ENCODE measurements at regions not wholly inside any gene's neighbourhood (a gene's known extent, or its start where the extent isn't known, plus 50 kb on each side); places are given as distances from the start of the nearest gene placed in this dataset.

- Histone ChIP-seq H2AFZ (ENCODE audit: low read length) (no peak overlapping the region), H3K27me3 (ENCODE audit: control insufficient read depth in 3 of 3, insufficient read depth in 3 of 3, low read depth in 1 of 3, low read length in 3 of 3) (no peaks in the 10 kb centered on the region), H3K9me3 (replicated peaks in 1 of 2; ENCODE audit: control insufficient read depth in 2 of 2, insufficient read depth in 1 of 2, low read depth in 1 of 2, low read length in 2 of 2) (peaks cover 0 to 2% of the 10 kb centered on the region in 2 donors), H3K36me3 (replicated peaks in 1 of 2; ENCODE audit: control insufficient read depth in 2 of 2, insufficient read depth in 2 of 2, low read length in 2 of 2) (no peaks in the 10 kb centered on the region), H2BK120ac (ENCODE audit: low read depth, low read length) (no peak overlapping the region), H3K23ac (ENCODE audit: low read depth, low read length, poor library complexity) (no peak overlapping the region), H3K4me2 (ENCODE audit: insufficient read depth, low read length, poor library complexity, severe bottlenecking) (no peak overlapping the region), H4K8ac (ENCODE audit: low read depth, low read length) (no peak overlapping the region), H2BK15ac (ENCODE audit: low read length) (no peak overlapping the region), H3K14ac (ENCODE audit: low read length) (no peak overlapping the region), H2BK5ac (ENCODE audit: low read length) (no peak overlapping the region), H3K79me1 (ENCODE audit: low read depth, low read length) (no peaks in the 10 kb centered on the region), H3K4me3 (ENCODE audit: low read length in 2 of 2) (no peak overlapping the region), H3K18ac (ENCODE audit: low read length) (no peak overlapping the region), H3K9ac (ENCODE audit: low read depth, low read length, poor library complexity) (no peak overlapping the region), H2AK5ac (ENCODE audit: low read depth, low read length) (no peak overlapping the region), H3K4ac (ENCODE audit: low read length) (no peak overlapping the region), H3K4me1 (ENCODE audit: control insufficient read depth in 2 of 2, insufficient read depth in 1 of 2, low read depth in 1 of 2, low read length in 2 of 2) (no peaks in the 10 kb centered on the region), H4K91ac (ENCODE audit: low read depth, low read length, poor library complexity) (no peak overlapping the region), H2BK12ac (ENCODE audit: low read length) (no peak overlapping the region), H3K27ac (replicated peaks; ENCODE audit: low read length) (no peak overlapping the region)
- no peak for DNase-seq (ENCODE audit: low spot score)
- no CpG with 5 or more reads among the region's 1 CpG for WGBS, 2 donors (ENCODE audit: extremely low coverage in 2 of 2, insufficient read length in 2 of 2, insufficient replicate concordance in 1 of 2)
Observed at GRCh38 chr4:177826973-177827372, 384.7 kb upstream of the AGA start.

- H3K18ac ChIP-seq (ENCODE audit: low read length): no peak overlapping the region
- H2BK15ac ChIP-seq (ENCODE audit: low read length): no peak overlapping the region
- H2AFZ ChIP-seq (ENCODE audit: low read length): no peak overlapping the region
- H2AK5ac ChIP-seq (ENCODE audit: low read depth, low read length): no peak overlapping the region
- H4K8ac ChIP-seq (ENCODE audit: low read depth, low read length): no peak overlapping the region
- H3K23ac ChIP-seq (ENCODE audit: low read depth, low read length, poor library complexity): no peak overlapping the region
- DNase-seq (ENCODE audit: low spot score): peak; percentile 0
- H2BK5ac ChIP-seq (ENCODE audit: low read length): no peak overlapping the region
- H3K9ac ChIP-seq (ENCODE audit: low read depth, low read length, poor library complexity): no peak overlapping the region
- no peaks in the 10 kb centered on the region for H3K79me1 ChIP-seq (ENCODE audit: low read depth, low read length)
- H4K91ac ChIP-seq (ENCODE audit: low read depth, low read length, poor library complexity): no peak overlapping the region
- no peaks in the 10 kb centered on the region for H3K36me3 ChIP-seq (replicated peaks in 1 of 2; ENCODE audit: control insufficient read depth in 2 of 2, insufficient read depth in 2 of 2, low read length in 2 of 2)
- WGBS, 2 donors (ENCODE audit: extremely low coverage in 2 of 2, insufficient read length in 2 of 2, insufficient replicate concordance in 1 of 2): no CpG with 5 or more reads among the region's 1 CpG
- H3K4me1 ChIP-seq (ENCODE audit: control insufficient read depth in 2 of 2, insufficient read depth in 1 of 2, low read depth in 1 of 2, low read length in 2 of 2): no peaks in the 10 kb centered on the region
- H3K14ac ChIP-seq (ENCODE audit: low read length): no peak overlapping the region
- no peaks in the 10 kb centered on the region for H3K9me3 ChIP-seq (replicated peaks in 1 of 2; ENCODE audit: control insufficient read depth in 2 of 2, insufficient read depth in 1 of 2, low read depth in 1 of 2, low read length in 2 of 2)
- no peaks in the 10 kb centered on the region for H3K27me3 ChIP-seq (ENCODE audit: control insufficient read depth in 3 of 3, insufficient read depth in 3 of 3, low read depth in 1 of 3, low read length in 3 of 3)
- H3K4me2 ChIP-seq (ENCODE audit: insufficient read depth, low read length, poor library complexity, severe bottlenecking): no peak overlapping the region
- H3K4me3 ChIP-seq (ENCODE audit: low read length in 2 of 2): no peak overlapping the region
- no peak overlapping the region for H2BK12ac ChIP-seq (ENCODE audit: low read length)
- no peak overlapping the region for H2BK120ac ChIP-seq (ENCODE audit: low read depth, low read length)
- no peak overlapping the region for H3K4ac ChIP-seq (ENCODE audit: low read length)
- H3K27ac ChIP-seq (replicated peaks; ENCODE audit: low read length): no peak overlapping the region
Observed at GRCh38 chr4:177841258-177841657, 399.0 kb upstream of the AGA start.

- DNase-seq (ENCODE audit: low spot score): no peak
Observed at GRCh38 chr4:177853229-177853628, 411.0 kb upstream of the AGA start.

GRCh38 chr4:177855507-177856197 is 413.4 kb upstream of the AGA start:
- Histone ChIP-seq H2BK15ac (ENCODE audit: low read length) (no peak overlapping the region), H4K91ac (ENCODE audit: low read depth, low read length, poor library complexity) (no peak overlapping the region), H3K27me3 (ENCODE audit: control insufficient read depth in 3 of 3, insufficient read depth in 3 of 3, low read depth in 1 of 3, low read length in 3 of 3) (no peaks in the 10 kb centered on the region), H3K9me3 (replicated peaks in 1 of 2; ENCODE audit: control insufficient read depth in 2 of 2, insufficient read depth in 1 of 2, low read depth in 1 of 2, low read length in 2 of 2) (no peaks in the 10 kb centered on the region), H2AK5ac (ENCODE audit: low read depth, low read length) (no peak overlapping the region), H3K23ac (ENCODE audit: low read depth, low read length, poor library complexity) (no peak overlapping the region), H3K14ac (ENCODE audit: low read length) (no peak overlapping the region), H3K27ac (replicated peaks; ENCODE audit: low read length) (no peak overlapping the region), H3K79me1 (ENCODE audit: low read depth, low read length) (no peaks in the 10 kb centered on the region), H3K9ac (ENCODE audit: low read depth, low read length, poor library complexity) (no peak overlapping the region), H3K18ac (ENCODE audit: low read length) (no peak overlapping the region), H3K4me2 (ENCODE audit: insufficient read depth, low read length, poor library complexity, severe bottlenecking) (no peak overlapping the region), H2BK5ac (ENCODE audit: low read length) (no peak overlapping the region), H2BK12ac (ENCODE audit: low read length) (no peak overlapping the region), H3K4me1 (ENCODE audit: control insufficient read depth in 2 of 2, insufficient read depth in 1 of 2, low read depth in 1 of 2, low read length in 2 of 2) (no peaks in the 10 kb centered on the region), H4K8ac (ENCODE audit: low read depth, low read length) (no peak overlapping the region), H3K36me3 (replicated peaks in 1 of 2; ENCODE audit: control insufficient read depth in 2 of 2, insufficient read depth in 2 of 2, low read length in 2 of 2) (no peaks in the 10 kb centered on the region), H3K4me3 (ENCODE audit: low read length in 2 of 2) (no peak overlapping the region), H2AFZ (ENCODE audit: low read length) (no peak overlapping the region), H2BK120ac (ENCODE audit: low read depth, low read length) (no peak overlapping the region), H3K4ac (ENCODE audit: low read length) (no peak overlapping the region)
- no peak for DNase-seq (ENCODE audit: low spot score)
- WGBS, 2 donors (ENCODE audit: extremely low coverage in 2 of 2, insufficient read length in 2 of 2, insufficient replicate concordance in 1 of 2): no CpG with 5 or more reads among the region's 5 CpGs

More at GRCh38 chr4:177853229-177853628, 411.0 kb upstream of the AGA start:
- no peak overlapping the region for H3K4me3 ChIP-seq (ENCODE audit: low read length in 2 of 2)
- H3K27me3 ChIP-seq (ENCODE audit: control insufficient read depth in 3 of 3, insufficient read depth in 3 of 3, low read depth in 1 of 3, low read length in 3 of 3): no peaks in the 10 kb centered on the region
- H3K79me1 ChIP-seq (ENCODE audit: low read depth, low read length): no peaks in the 10 kb centered on the region
- no peak overlapping the region for H3K4ac ChIP-seq (ENCODE audit: low read length)
- no peaks in the 10 kb centered on the region for H3K4me1 ChIP-seq (ENCODE audit: control insufficient read depth in 2 of 2, insufficient read depth in 1 of 2, low read depth in 1 of 2, low read length in 2 of 2)
- peaks cover 0 to 2% of the 10 kb centered on the region in 2 donors for H3K9me3 ChIP-seq (replicated peaks in 1 of 2; ENCODE audit: control insufficient read depth in 2 of 2, insufficient read depth in 1 of 2, low read depth in 1 of 2, low read length in 2 of 2)
- no peaks in the 10 kb centered on the region for H3K36me3 ChIP-seq (replicated peaks in 1 of 2; ENCODE audit: control insufficient read depth in 2 of 2, insufficient read depth in 2 of 2, low read length in 2 of 2)
- H4K91ac ChIP-seq (ENCODE audit: low read depth, low read length, poor library complexity): no peak overlapping the region
- H2BK15ac ChIP-seq (ENCODE audit: low read length): no peak overlapping the region
- H3K4me2 ChIP-seq (ENCODE audit: insufficient read depth, low read length, poor library complexity, severe bottlenecking): no peak overlapping the region
- no peak overlapping the region for H2BK5ac ChIP-seq (ENCODE audit: low read length)
- no peak overlapping the region for H3K14ac ChIP-seq (ENCODE audit: low read length)
- no peak overlapping the region for H2AK5ac ChIP-seq (ENCODE audit: low read depth, low read length)
- no peak overlapping the region for H4K8ac ChIP-seq (ENCODE audit: low read depth, low read length)
- no peak overlapping the region for H3K23ac ChIP-seq (ENCODE audit: low read depth, low read length, poor library complexity)
- no peak overlapping the region for H2BK12ac ChIP-seq (ENCODE audit: low read length)
- H2AFZ ChIP-seq (ENCODE audit: low read length): no peak overlapping the region
- no CpG with 5 or more reads among the region's 8 CpGs for WGBS, 2 donors (ENCODE audit: extremely low coverage in 2 of 2, insufficient read length in 2 of 2, insufficient replicate concordance in 1 of 2)
- no peak overlapping the region for H3K27ac ChIP-seq (replicated peaks; ENCODE audit: low read length)
- H2BK120ac ChIP-seq (ENCODE audit: low read depth, low read length): no peak overlapping the region
- H3K18ac ChIP-seq (ENCODE audit: low read length): no peak overlapping the region
- H3K9ac ChIP-seq (ENCODE audit: low read depth, low read length, poor library complexity): no peak overlapping the region

Data from neuronal stem cell (in vitro differentiated cells).